Ovary (tissue), 7 donors: ENCODE measurements at regions not wholly inside any gene's neighbourhood (a gene's known extent, or its start where the extent isn't known, plus 50 kb on each side); places are given as distances from the start of the nearest gene placed in this dataset.
"Not testable (repeated sequence)": the region's sequence is repeated elsewhere in the genome, so short reads cannot be mapped to it uniquely, and the experiment has no call there.

ENCODE experiments used
- DNase-seq, 5 donors: peaks; one replicate each; pipeline ENCODE4 v3.0.0-alpha.2; 2019 to 2020
- H3K27ac ChIP-seq, 2 donors: fragments of 200-600 bp; one replicate each; pipeline versions ENCODE4 v1.5.1 to v1.8.0; 2019 to 2022
- H3K27me3 ChIP-seq: fragments of 200-600 bp; one replicate; pipeline ENCODE4 v1.8.0; 2022
- H3K36me3 ChIP-seq: fragments of 200-600 bp; sonication (generic); one replicate; pipeline ENCODE4 v1.5.1; 2019
- H3K4me1 ChIP-seq: one replicate; pipeline ENCODE4 v1.8.1; 2013; ENCODE audit warnings: mild to moderate bottlenecking, moderate library complexity; ENCODE audit not compliant: insufficient read depth
- H3K4me3 ChIP-seq: fragments of 200-600 bp; sonication (generic); one replicate; pipeline ENCODE4 v1.5.1; 2017
- H3K9me3 ChIP-seq, 2 donors: fragments of 200-600 bp in 1 of 2; sonication (generic) in 1 of 2; one replicate each; pipeline versions ENCODE4 v1.5.1 to v1.8.1; 2013 to 2019; ENCODE audit warnings: mild to moderate bottlenecking in 1 of 2, moderate library complexity in 1 of 2
- CTCF ChIP-seq, 3 donors: fragments of 450-650 bp in 2 of 3; fragments of 200-600 bp in 1 of 3; IDR thresholded peaks; one replicate each; pipeline versions ENCODE4 v1.5.1 to v1.8.0; 2016 to 2022; ENCODE audit warnings: antibody characterized with exemption in 3 of 3, mild to moderate bottlenecking in 1 of 3
- EP300 ChIP-seq: sonication (generic); formaldehyde crosslinking; IDR thresholded peaks from one replicate; pipeline ENCODE4 v1.6.1; 2017; ENCODE audit warnings: antibody characterized with exemption
- POLR2A ChIP-seq: fragments of 450-650 bp; IDR thresholded peaks from one replicate; pipeline ENCODE4 v1.6.1; 2017; ENCODE audit warnings: antibody characterized with exemption, mild to moderate bottlenecking, moderate library complexity
- WGBS, 3 donors: extraction: QIAGEN DNeasy Blood & Tissue Kit in 1 of 3; methylation state at CpG; one replicate each; pipeline versions ENCODE4 v1.1.5 to v1.1.7; 2013 to 2017; 5-methylcytosine and 5-hydroxymethylcytosine counted together
- intact Hi-C, 4 donors: fragments of 100-400 bp; cut with DNase I; formaldehyde crosslinking; loops; one replicate each; pipeline versions ENCODE4 v1.11.0 to v1.15.1; 2022 to 2023
- donor health status: DM: no; HTN: no; CAD: no; lungs with moderate emphysema.
- donor health status: DM: no; HTN: no; CAD: no.
- donor health status: Bipolar disorder and iron deficiency.
- donor health status: DM: no; HTN: no; CAD: no.
- donor health status: DM: yes; HTN: yes; CAD: no.

DNA sequence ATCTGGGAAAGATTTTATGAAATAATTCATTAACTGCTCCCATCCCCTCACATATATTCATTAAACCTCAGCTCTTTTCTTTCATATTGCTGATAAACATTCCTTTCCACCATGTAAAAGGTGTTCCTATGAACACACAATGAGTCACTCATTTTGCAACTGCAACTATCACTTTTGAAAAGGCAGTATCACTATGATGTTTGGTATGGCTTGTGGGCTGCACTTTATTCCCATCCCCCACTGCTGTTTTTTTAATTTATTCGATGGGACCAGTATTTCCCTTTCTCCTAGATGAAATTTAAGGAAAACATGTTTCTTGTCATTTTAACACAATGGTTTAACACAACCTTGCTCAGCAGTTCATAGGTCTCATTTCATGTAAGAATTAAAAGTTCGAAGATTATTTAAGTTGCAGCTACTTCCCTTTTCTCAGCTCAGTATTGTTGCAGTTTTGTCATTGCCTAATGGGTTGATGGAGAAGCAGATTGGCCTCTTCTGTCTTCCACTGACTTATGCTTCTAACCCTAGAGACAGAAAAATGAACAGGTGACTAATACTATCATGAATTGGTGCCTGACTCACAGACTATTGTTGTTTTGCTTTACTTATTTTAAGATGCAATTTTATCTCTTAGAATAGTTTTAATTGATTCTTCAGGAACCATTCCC is 280.3 kb downstream of the ZPLD1 start:
- 77 to 87% (median 86%) methylated on average over 2 of the region's 2 CpGs for WGBS, 3 donors
- no peaks in the 10 kb centered on the region for H3K9me3 ChIP-seq
- H3K4me1 ChIP-seq: no peaks in the 10 kb centered on the region
- DNase-seq: no peak
- no peak overlapping the region for H3K27ac ChIP-seq
- H3K4me3 ChIP-seq: no peak overlapping the region
- no peaks in the 10 kb centered on the region for H3K27me3 ChIP-seq
- no peaks in the 10 kb centered on the region for H3K36me3 ChIP-seq
- TF ChIP-seq POLR2A (no peak), EP300 (no peak), CTCF (IDR thresholded peaks at IDR 0.05) (no peak)
- intact Hi-C loops: no loop called here

DNA sequence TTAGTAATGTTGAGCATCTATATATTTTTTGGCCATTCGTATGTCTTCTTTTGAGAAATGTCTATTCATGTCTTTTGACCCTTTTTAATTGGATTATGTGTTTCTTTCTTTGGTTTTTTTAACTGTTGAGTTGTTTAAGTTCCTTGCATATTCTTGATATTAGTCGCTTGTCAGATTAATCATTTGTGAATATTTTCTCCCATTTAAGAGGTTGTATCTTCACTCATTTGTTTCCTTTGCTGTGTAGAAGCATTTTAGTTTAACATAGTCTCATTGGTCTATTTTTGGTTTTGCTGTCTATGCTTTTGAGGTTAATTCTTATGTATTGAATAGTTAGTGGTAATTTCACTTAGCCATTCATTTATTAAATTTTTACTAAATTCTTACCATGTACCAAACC is 283.8 kb downstream of the ZPLD1 start:
- Histone ChIP-seq H3K27me3 (no peaks in the 10 kb centered on the region), H3K36me3 (no peaks in the 10 kb centered on the region), H3K9me3 (no peaks in the 10 kb centered on the region), H3K4me3 (no peak overlapping the region), H3K27ac (no peak overlapping the region), H3K4me1 (no peaks in the 10 kb centered on the region)
- TF ChIP-seq CTCF (IDR thresholded peaks at IDR 0.05) (no peak), POLR2A (no peak), EP300 (no peak)
- intact Hi-C loops: no loop called here
- DNase-seq: no peak
- WGBS, 3 donors: 80 to 88% (median 85%) methylated on average over 2 of the region's 2 CpGs

- Histone ChIP-seq H3K4me3 (no peak overlapping the region), H3K27ac (no peak overlapping the region), H3K36me3 (no peaks in the 10 kb centered on the region), H3K4me1 (no peaks in the 10 kb centered on the region), H3K27me3 (no peaks in the 10 kb centered on the region), H3K9me3 (no peaks in the 10 kb centered on the region)
- no peak for TF ChIP-seq CTCF (IDR thresholded peaks at IDR 0.05)
- TF ChIP-seq EP300: no peak
- no peak for TF ChIP-seq POLR2A
- intact Hi-C loops: no loop called here
- no peak for DNase-seq
- WGBS, 3 donors: 50 to 59% (median 52%) methylated on average over 2 of the region's 2 CpGs
Measured at GRCh38 chr3:102722317-102722716, 287.5 kb downstream of the ZPLD1 start.

- Histone ChIP-seq H3K4me1 (peaks cover 2% of the 10 kb centered on the region), H3K27me3 (no peaks in the 10 kb centered on the region), H3K27ac (no peak overlapping the region), H3K9me3 (no peaks in the 10 kb centered on the region), H3K4me3 (no peak overlapping the region), H3K36me3 (no peaks in the 10 kb centered on the region)
- 79 to 89% (median 88%) methylated on average over 2 of the region's 2 CpGs for WGBS, 3 donors
- TF ChIP-seq CTCF (IDR thresholded peaks at IDR 0.05): no peak
- no peak for TF ChIP-seq POLR2A
- TF ChIP-seq EP300: no peak
- no peak for DNase-seq
- intact Hi-C loops: no loop called here
Measured at GRCh38 chr3:102727340-102727739, 292.5 kb downstream of the ZPLD1 start.

GRCh38 chr3:102732581-102732980 is 297.8 kb downstream of the ZPLD1 start:
- intact Hi-C loops, H3K9me3 ChIP-seq, H3K27me3 ChIP-seq, DNase-seq, H3K27ac ChIP-seq, H3K36me3 ChIP-seq, H3K4me3 ChIP-seq, H3K4me1 ChIP-seq: not testable (repeated sequence)
- 96 to 99% (median 99%) methylated on average over 12 of the region's 12 CpGs for WGBS, 3 donors
